ENCODE measurements at regions not wholly inside any gene's neighbourhood (a gene's known extent, or its start where the extent isn't known, plus 50 kb on each side); places are given as distances from the start of the nearest gene placed in this dataset.
A peak's percentile ranks its signal among the peaks of the same experiment; 100 is the strongest.
"Not testable (repeated sequence)": the region's sequence is repeated elsewhere in the genome, so short reads cannot be mapped to it uniquely, and the experiment has no call there.

DNA sequence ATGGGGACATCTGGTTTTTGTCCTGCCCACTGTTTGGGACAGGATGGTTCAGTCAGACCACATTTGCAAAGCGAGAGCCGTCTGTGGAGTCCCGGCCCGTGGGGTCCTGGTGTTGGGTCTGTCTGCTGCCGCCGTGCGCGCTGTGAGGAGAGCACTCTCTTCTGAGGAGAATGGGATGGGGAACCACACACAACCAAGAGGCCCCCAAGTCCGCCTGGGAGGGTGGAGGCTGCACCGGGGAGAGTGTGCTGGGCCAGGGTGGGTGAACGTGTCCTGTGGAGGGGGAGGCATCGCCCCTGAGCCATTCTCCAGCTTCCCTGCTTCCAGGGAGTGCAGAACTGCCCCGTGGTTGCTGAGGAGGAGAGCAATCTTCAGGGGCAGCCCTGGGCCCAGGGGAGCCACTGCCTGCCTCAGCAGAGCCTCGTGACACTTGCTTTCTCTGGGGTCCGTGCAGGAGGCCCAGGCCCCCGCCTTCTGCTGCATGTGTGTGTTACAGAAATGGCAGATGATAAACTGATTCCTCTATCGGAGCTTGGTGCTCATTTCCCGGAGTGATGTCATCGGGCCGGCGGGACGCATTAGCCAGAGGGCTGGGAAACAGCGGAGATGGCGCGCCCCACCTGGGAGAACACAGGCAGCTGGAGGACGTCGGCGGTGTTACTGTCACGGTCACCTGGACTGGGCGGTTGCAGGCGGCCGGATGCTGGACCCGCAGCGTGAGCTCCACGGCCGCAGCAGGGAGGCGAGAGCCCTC is 173.4 kb downstream of the LAT start:
- H3K27ac ChIP-seq (ENCODE audit: low read depth, low read length): peak overlapping the region; percentile 71
- not testable (repeated sequence) for H3K9ac ChIP-seq (ENCODE audit: low read depth in 1 of 3, low read length in 3 of 3); H3K9me3 ChIP-seq (ENCODE audit: control insufficient read depth in 3 of 3, low read length in 3 of 3); H3K36me3 ChIP-seq (ENCODE audit: control insufficient read depth in 3 of 3, insufficient read depth in 3 of 3, low read length in 3 of 3); H3K4me1 ChIP-seq (ENCODE audit: control insufficient read depth in 3 of 3, insufficient read depth in 3 of 3, low read length in 3 of 3); H3K27me3 ChIP-seq (ENCODE audit: control insufficient read depth in 3 of 3, insufficient read depth in 3 of 3, low read length in 3 of 3); H3K4me3 ChIP-seq (ENCODE audit: low read length in 3 of 3)

DNA sequence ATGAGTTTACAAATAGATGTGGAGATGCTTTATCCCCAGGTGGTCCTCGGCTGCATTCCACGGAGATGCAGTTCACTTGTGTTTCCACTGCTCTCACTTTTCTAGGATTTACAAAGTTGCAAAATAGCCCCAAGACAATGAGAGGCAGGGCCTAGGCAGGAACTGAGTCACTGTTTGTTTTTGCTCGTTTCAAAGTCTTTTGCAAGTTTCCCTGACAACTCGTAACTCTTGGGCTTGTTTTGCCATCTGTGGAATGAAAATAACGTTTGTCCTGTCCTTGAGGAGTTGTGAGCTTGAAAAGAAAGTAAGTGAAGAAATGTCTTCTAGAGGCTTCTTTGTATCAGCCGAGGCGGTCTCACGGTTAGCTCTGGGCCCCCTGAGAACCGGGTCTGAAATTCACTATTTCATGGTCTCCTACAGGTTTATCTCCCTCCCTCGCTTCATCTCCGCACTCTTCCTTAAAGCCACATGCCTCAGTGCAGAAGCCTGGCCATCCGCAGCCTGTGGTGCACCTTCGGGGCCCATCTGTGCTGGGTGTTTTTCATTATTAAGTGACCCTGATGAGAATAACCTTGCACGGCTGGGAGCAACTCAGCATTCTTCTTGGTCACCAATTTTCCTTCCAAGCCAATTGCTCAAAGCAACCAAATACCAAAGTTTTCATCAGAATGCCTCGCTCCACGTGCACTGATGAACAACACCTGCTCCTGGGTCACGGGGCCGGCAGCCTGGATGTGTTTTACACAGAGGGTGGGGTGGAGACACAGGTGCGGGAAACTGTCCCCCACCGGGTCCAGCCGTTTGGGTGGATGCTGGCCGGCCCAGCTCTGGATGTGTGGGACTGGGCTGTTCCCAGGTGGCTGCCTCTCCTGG is 172.4 kb downstream of the LAT start:
- H3K4me3 ChIP-seq (ENCODE audit: low read length in 3 of 3); H3K27me3 ChIP-seq (ENCODE audit: control insufficient read depth in 3 of 3, insufficient read depth in 3 of 3, low read length in 3 of 3); H3K9me3 ChIP-seq (ENCODE audit: control insufficient read depth in 3 of 3, low read length in 3 of 3); H3K36me3 ChIP-seq (ENCODE audit: control insufficient read depth in 3 of 3, insufficient read depth in 3 of 3, low read length in 3 of 3); H3K4me1 ChIP-seq (ENCODE audit: control insufficient read depth in 3 of 3, insufficient read depth in 3 of 3, low read length in 3 of 3): not testable (repeated sequence)
- peak overlapping the region; percentile 71 for H3K27ac ChIP-seq (ENCODE audit: low read depth, low read length)
- H3K9ac ChIP-seq (ENCODE audit: low read depth in 1 of 3, low read length in 3 of 3): peak overlapping the region in 1 of 3 donors; percentile 16

DNA sequence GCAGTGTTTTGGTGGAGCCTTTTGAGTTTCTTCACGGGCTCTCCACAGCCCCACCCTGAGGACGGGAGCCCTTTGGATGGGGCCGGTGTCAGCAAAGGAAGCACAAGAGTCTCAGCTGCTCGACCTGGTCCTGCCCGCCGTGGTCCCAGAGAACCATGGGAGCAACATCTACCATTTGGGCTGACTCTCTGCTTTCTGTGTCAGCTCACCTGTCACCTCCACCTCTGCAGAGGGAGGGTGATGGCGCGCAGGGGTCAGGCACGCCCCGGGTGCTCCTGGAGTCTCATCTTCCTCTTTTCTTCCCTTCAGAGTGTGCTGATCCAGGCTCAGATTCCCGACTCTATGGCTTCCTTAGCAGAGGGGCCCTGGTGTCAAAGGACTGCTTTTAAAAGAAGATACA is 171.7 kb downstream of the LAT start:
- Histone ChIP-seq H3K9me3 (ENCODE audit: control insufficient read depth in 3 of 3, low read length in 3 of 3) (no peaks in the 10 kb centered on the region), H3K4me3 (ENCODE audit: low read length in 3 of 3) (no peak overlapping the region), H3K27me3 (ENCODE audit: control insufficient read depth in 3 of 3, insufficient read depth in 3 of 3, low read length in 3 of 3) (peaks cover 0 to 5% (median 2%) of the 10 kb centered on the region in 3 donors), H3K36me3 (ENCODE audit: control insufficient read depth in 3 of 3, insufficient read depth in 3 of 3, low read length in 3 of 3) (no peaks in the 10 kb centered on the region), H3K27ac (ENCODE audit: low read depth, low read length) (peak overlapping the region; percentile 71), H3K9ac (ENCODE audit: low read depth in 1 of 3, low read length in 3 of 3) (no peak overlapping the region), H3K4me1 (ENCODE audit: control insufficient read depth in 3 of 3, insufficient read depth in 3 of 3, low read length in 3 of 3) (peaks cover 7 to 9% (median 9%) of the 10 kb centered on the region in 3 donors)

DNA sequence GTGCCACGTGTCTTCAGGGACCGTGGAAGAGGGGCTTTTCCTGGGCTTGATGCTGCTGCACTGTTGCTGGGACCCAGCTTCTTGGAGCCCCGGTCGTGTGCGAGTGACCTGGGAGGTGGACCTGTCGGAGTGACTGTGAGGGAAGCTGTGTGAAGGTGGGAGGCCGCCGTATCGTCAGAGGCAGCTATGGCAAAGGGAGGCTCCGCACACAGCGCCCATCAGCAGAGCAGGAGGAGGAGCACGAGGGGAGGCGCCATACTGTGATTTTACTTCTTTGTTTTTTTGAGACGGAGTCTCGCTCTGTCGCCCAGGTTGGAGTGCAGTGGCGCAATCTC is 171.0 kb downstream of the LAT start:
- H3K9ac ChIP-seq (ENCODE audit: low read depth in 1 of 3, low read length in 3 of 3); H3K4me3 ChIP-seq (ENCODE audit: low read length in 3 of 3); H3K27ac ChIP-seq (ENCODE audit: low read depth, low read length); H3K4me1 ChIP-seq (ENCODE audit: control insufficient read depth in 3 of 3, insufficient read depth in 3 of 3, low read length in 3 of 3); H3K9me3 ChIP-seq (ENCODE audit: control insufficient read depth in 3 of 3, low read length in 3 of 3); H3K27me3 ChIP-seq (ENCODE audit: control insufficient read depth in 3 of 3, insufficient read depth in 3 of 3, low read length in 3 of 3); H3K36me3 ChIP-seq (ENCODE audit: control insufficient read depth in 3 of 3, insufficient read depth in 3 of 3, low read length in 3 of 3): not testable (repeated sequence)

DNA sequence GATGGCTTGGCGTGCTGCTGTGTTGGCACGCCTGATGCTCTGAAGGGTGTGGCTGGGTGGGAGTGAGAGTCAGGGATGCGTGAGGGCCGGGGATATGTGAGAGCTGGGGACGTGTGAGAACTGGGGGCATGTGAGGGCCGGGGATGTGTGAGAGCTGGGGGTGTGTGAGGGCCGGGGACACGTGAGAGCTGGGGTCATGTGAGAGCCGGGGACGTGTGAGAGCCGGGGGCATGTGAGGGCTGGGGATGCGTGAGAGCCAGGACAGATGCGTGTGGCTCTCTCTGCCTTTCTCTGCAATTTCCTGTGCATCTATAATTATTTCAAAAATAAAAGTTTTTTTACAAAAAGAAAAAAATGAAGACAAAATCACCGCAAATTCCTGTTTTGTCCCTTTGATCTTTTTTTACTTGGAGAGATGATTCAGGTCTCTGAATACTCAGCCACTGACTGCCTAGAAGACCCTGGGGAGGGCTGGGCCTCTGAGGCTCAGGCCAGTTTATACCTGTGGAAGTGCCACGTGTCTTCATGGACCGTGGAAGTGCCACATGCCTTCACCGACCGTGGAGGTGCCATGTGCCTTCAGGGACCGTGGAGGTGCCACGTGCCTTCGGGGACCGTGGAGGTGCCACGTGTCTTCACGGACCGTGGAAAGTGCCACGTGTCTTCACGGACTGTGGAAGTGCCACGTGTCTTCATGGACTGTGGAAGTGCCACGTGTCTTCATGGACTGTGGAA is 170.4 kb downstream of the LAT start:
- not testable (repeated sequence) for H3K9ac ChIP-seq (ENCODE audit: low read depth in 1 of 3, low read length in 3 of 3); H3K27me3 ChIP-seq (ENCODE audit: control insufficient read depth in 3 of 3, insufficient read depth in 3 of 3, low read length in 3 of 3); H3K9me3 ChIP-seq (ENCODE audit: control insufficient read depth in 3 of 3, low read length in 3 of 3); H3K27ac ChIP-seq (ENCODE audit: low read depth, low read length); H3K4me3 ChIP-seq (ENCODE audit: low read length in 3 of 3); H3K36me3 ChIP-seq (ENCODE audit: control insufficient read depth in 3 of 3, insufficient read depth in 3 of 3, low read length in 3 of 3); H3K4me1 ChIP-seq (ENCODE audit: control insufficient read depth in 3 of 3, insufficient read depth in 3 of 3, low read length in 3 of 3)

DNA sequence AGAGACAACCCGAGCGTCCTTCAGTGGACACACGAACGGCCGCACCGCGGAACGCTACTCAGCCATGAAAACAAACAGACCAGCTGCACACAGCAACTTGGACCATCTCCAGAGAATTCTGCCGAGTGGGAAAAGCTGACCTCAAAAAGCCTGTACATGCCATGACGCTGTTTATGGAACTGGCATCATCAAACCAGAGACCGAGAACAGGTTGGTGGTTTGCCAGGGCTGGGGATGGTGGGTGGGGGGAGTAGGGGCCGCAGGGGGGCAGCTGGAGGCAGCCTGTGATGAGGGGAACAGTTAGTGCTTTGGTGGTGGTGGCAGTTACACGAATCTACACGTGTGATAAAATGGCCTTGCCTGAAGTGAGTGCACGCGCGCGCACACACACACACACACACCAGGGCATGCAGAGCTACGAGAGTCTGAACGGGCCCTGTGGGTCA is 169.8 kb downstream of the LAT start:
- H3K27ac ChIP-seq (ENCODE audit: low read depth, low read length): no peak overlapping the region
- peaks cover 0 to 5% (median 2%) of the 10 kb centered on the region in 3 donors for H3K27me3 ChIP-seq (ENCODE audit: control insufficient read depth in 3 of 3, insufficient read depth in 3 of 3, low read length in 3 of 3)
- no peaks in the 10 kb centered on the region for H3K9me3 ChIP-seq (ENCODE audit: control insufficient read depth in 3 of 3, low read length in 3 of 3)
- H3K9ac ChIP-seq (ENCODE audit: low read depth in 1 of 3, low read length in 3 of 3): no peak overlapping the region
- no peak overlapping the region for H3K4me3 ChIP-seq (ENCODE audit: low read length in 3 of 3)
- peaks cover 7 to 9% (median 9%) of the 10 kb centered on the region in 3 donors for H3K4me1 ChIP-seq (ENCODE audit: control insufficient read depth in 3 of 3, insufficient read depth in 3 of 3, low read length in 3 of 3)
- no peaks in the 10 kb centered on the region for H3K36me3 ChIP-seq (ENCODE audit: control insufficient read depth in 3 of 3, insufficient read depth in 3 of 3, low read length in 3 of 3)

DNA sequence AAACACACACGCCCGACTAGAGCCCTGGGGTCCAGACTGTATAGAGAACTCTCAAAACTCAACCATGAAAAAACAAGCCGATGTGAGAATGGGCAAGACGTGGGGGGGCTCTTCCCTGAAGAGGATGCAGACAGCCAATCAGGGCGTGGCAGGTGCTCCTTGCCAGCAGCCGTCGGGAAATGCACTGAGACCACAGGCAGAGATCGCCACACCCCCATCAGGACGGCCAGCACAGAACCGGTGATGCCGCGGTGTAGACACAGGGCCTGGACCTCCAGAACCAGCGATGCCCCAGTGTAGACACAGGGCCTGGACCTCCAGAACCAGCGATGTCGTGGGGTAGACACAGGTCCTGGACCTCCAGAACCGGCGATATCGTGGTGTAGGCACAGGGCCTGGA is 169.2 kb downstream of the LAT start:
- Histone ChIP-seq H3K27me3 (ENCODE audit: control insufficient read depth in 3 of 3, insufficient read depth in 3 of 3, low read length in 3 of 3) (peaks cover 0 to 5% (median 2%) of the 10 kb centered on the region in 3 donors), H3K27ac (ENCODE audit: low read depth, low read length) (no peak overlapping the region), H3K4me3 (ENCODE audit: low read length in 3 of 3) (no peak overlapping the region), H3K9ac (ENCODE audit: low read depth in 1 of 3, low read length in 3 of 3) (no peak overlapping the region), H3K9me3 (ENCODE audit: control insufficient read depth in 3 of 3, low read length in 3 of 3) (no peaks in the 10 kb centered on the region), H3K4me1 (ENCODE audit: control insufficient read depth in 3 of 3, insufficient read depth in 3 of 3, low read length in 3 of 3) (peaks cover 7 to 9% (median 9%) of the 10 kb centered on the region in 3 donors), H3K36me3 (ENCODE audit: control insufficient read depth in 3 of 3, insufficient read depth in 3 of 3, low read length in 3 of 3) (no peaks in the 10 kb centered on the region)

DNA sequence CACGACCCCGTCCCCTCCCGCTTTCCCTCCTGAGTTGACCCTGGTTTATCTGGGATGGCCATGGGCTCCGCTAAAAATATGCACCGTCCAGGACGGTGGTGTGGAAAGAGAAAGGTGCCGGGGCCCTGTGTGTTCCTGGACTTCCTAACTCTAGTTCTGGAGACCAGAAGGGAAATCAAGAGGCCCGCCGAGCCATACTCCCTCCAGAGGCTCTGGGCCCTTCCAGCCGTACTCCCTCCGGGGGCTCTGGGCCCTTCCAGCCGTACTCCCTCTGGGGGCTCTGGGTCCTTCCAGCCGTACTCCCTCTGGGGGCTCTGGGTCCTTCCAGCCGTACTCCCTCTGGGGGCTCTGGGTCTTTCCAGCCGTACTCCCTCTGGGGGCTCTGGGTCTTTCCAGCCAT is 168.5 kb downstream of the LAT start:
- H3K4me3 ChIP-seq (ENCODE audit: low read length in 3 of 3); H3K36me3 ChIP-seq (ENCODE audit: control insufficient read depth in 3 of 3, insufficient read depth in 3 of 3, low read length in 3 of 3); H3K27me3 ChIP-seq (ENCODE audit: control insufficient read depth in 3 of 3, insufficient read depth in 3 of 3, low read length in 3 of 3); H3K9me3 ChIP-seq (ENCODE audit: control insufficient read depth in 3 of 3, low read length in 3 of 3); H3K27ac ChIP-seq (ENCODE audit: low read depth, low read length); H3K4me1 ChIP-seq (ENCODE audit: control insufficient read depth in 3 of 3, insufficient read depth in 3 of 3, low read length in 3 of 3); H3K9ac ChIP-seq (ENCODE audit: low read depth in 1 of 3, low read length in 3 of 3): not testable (repeated sequence)

DNA sequence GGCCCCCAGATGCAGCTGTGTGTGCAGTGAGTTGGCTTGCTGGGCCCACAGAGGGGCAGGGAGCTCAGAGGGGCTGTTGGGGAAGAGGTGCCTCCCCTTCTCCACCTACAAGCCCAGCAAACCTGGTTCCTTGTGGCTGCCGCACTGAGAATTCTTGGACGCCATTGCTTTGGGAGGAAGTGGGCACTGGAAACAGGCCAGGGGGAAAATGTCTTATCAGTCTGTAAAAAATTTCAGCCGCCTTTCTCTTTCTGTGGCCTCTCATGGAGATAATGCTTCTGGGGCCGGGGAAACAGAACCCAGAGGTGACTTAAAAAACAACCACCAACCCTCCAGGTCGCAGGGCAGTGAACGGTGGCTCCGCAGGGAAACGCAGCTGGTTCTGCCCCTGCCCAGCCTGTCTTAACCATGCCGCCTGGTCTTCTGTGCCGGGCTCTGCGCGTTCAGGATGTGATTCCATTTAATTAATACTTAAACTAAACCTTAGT is 167.7 kb downstream of the LAT start:
- not testable (repeated sequence) for H3K36me3 ChIP-seq (ENCODE audit: control insufficient read depth in 3 of 3, insufficient read depth in 3 of 3, low read length in 3 of 3); H3K9me3 ChIP-seq (ENCODE audit: control insufficient read depth in 3 of 3, low read length in 3 of 3); H3K27ac ChIP-seq (ENCODE audit: low read depth, low read length); H3K9ac ChIP-seq (ENCODE audit: low read depth in 1 of 3, low read length in 3 of 3); H3K4me3 ChIP-seq (ENCODE audit: low read length in 3 of 3); H3K27me3 ChIP-seq (ENCODE audit: control insufficient read depth in 3 of 3, insufficient read depth in 3 of 3, low read length in 3 of 3); H3K4me1 ChIP-seq (ENCODE audit: control insufficient read depth in 3 of 3, insufficient read depth in 3 of 3, low read length in 3 of 3)

DNA sequence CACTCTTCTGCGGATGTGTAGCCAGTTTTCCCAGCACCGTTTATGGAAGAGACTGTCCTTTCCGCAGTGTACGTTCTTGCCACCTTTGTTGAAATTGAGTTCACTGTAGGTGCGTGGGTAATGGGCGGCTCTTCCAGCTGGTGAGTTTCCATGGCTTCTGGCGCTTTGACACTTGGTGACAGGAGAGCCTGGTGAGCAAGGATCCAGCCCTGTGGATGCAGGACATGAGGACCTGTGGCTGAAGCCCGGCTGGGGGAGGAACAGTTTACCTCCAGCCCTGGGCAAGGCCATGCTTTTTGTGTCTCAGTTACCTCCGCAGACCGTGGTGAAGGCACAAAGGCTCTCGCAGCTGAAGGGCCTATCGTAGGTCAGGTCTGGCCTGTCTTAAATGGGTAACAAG is 166.5 kb downstream of the LAT start:
- Histone ChIP-seq H3K4me1 (ENCODE audit: control insufficient read depth in 3 of 3, insufficient read depth in 3 of 3, low read length in 3 of 3) (peaks cover under 1 to 4% (median 2%) of the 10 kb centered on the region in 3 donors), H3K9me3 (ENCODE audit: control insufficient read depth in 3 of 3, low read length in 3 of 3) (no peaks in the 10 kb centered on the region), H3K27me3 (ENCODE audit: control insufficient read depth in 3 of 3, insufficient read depth in 3 of 3, low read length in 3 of 3) (peaks cover 0 to 5% (median 2%) of the 10 kb centered on the region in 3 donors), H3K9ac (ENCODE audit: low read depth in 1 of 3, low read length in 3 of 3) (no peak overlapping the region), H3K27ac (ENCODE audit: low read depth, low read length) (no peak overlapping the region), H3K4me3 (ENCODE audit: low read length in 3 of 3) (no peak overlapping the region), H3K36me3 (ENCODE audit: control insufficient read depth in 3 of 3, insufficient read depth in 3 of 3, low read length in 3 of 3) (no peaks in the 10 kb centered on the region)
